Mesothelial cell of epicardium (in vitro differentiated cells): ENCODE measurements at regions not wholly inside any gene's neighbourhood (a gene's known extent, or its start where the extent isn't known, plus 50 kb on each side); places are given as distances from the start of the nearest gene placed in this dataset.
"Not testable (repeated sequence)": the region's sequence is repeated elsewhere in the genome, so short reads cannot be mapped to it uniquely, and the experiment has no call there.

Experiments
- DNase-seq, 2 experiments: peaks; one replicate each; pipeline ENCODE4 v3.0.0; 2021; ENCODE audit warnings: low spot score in 2 of 2; ENCODE audit not compliant: unreplicated experiment in 2 of 2
- H3K27ac Mint-ChIP-seq: 2 replicates; pipeline ENCODE4 v1.8.0; 2021; ENCODE audit warnings: mixed read lengths
- H3K27me3 Mint-ChIP-seq: 2 replicates; pipeline ENCODE4 v1.8.0; 2021; ENCODE audit warnings: low read depth, mixed read lengths
- H3K36me3 Mint-ChIP-seq: 2 replicates; pipeline ENCODE4 v1.8.0; 2021; ENCODE audit warnings: mixed read lengths
- H3K4me1 Mint-ChIP-seq: 2 replicates; pipeline ENCODE4 v1.8.0; 2021; ENCODE audit warnings: mixed read lengths
- H3K4me3 Mint-ChIP-seq: 2 replicates; pipeline ENCODE4 v1.8.0; 2021; ENCODE audit warnings: mild to moderate bottlenecking, moderate library complexity, mixed read lengths
- H3K9me3 Mint-ChIP-seq: 2 replicates; pipeline ENCODE4 v1.8.0; 2021; ENCODE audit warnings: mixed read lengths
- TF ChIP-seq, protein P1 (sequence below): fragments of 200-600 bp; sonication (generic); IDR thresholded peaks from one replicate; pipeline ENCODE4 v1.5.0; 2021; ENCODE audit warnings: antibody characterized with exemption; ENCODE audit not compliant: unreplicated experiment

DNA sequence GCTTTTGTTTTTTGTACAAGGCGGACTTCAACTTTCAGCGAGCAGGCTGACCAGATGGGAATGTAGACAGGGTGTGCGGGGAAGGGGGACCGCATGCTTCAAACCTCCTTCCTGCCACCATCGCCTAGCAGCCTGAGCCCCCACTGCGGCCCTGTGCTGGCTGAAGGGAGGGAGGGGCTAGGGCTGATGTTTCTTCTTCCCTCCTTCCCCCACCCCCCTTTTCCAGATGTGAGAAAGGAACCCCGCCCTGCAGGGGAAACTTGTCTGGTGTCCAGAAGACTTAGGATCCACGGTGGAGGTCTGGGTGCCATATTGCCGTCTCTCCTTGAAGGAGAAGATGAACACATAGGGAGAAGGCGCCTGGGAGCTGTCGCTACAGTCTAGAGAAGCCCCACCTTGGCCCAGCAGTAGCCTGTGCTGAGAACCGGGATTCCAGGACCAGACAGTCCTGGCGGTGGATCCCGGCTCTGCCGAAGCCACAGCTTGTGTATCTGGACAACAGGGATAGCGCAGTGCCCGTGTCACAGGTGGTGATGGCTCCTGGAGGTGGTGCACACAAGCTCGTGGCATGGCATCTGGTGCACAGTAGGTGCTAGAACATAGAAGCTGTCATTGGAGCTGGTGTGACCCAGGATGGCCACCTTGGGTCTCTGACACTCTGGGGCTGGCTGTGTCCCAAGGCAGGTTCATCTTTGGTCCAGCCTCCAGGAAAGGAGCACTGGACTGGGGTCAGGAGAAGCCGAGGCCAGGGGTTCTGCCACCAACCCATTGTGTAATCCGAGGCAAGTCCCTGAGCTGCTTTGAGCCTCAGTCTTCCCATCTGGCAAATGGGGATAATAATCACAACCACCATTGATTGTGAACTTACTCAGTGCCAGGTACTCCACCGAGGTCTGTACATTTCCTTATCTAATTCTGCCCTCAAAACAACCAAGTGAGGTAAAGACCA, 205.6 kb downstream of the C9orf50 start:
- Mint-ChIP-seq H3K27ac (peak overlapping the region; percentile 98), H3K9me3 (peaks cover 6% of the 10 kb centered on the region), H3K36me3 (peaks cover 2% of the 10 kb centered on the region), H3K4me3 (peak overlapping the region; percentile 58), H3K27me3 (no peaks in the 10 kb centered on the region), H3K4me1 (peaks cover 30% of the 10 kb centered on the region)
- TF ChIP-seq, protein P1, sequence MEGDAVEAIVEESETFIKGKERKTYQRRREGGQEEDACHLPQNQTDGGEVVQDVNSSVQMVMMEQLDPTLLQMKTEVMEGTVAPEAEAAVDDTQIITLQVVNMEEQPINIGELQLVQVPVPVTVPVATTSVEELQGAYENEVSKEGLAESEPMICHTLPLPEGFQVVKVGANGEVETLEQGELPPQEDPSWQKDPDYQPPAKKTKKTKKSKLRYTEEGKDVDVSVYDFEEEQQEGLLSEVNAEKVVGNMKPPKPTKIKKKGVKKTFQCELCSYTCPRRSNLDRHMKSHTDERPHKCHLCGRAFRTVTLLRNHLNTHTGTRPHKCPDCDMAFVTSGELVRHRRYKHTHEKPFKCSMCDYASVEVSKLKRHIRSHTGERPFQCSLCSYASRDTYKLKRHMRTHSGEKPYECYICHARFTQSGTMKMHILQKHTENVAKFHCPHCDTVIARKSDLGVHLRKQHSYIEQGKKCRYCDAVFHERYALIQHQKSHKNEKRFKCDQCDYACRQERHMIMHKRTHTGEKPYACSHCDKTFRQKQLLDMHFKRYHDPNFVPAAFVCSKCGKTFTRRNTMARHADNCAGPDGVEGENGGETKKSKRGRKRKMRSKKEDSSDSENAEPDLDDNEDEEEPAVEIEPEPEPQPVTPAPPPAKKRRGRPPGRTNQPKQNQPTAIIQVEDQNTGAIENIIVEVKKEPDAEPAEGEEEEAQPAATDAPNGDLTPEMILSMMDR: no peak
- no peak for DNase-seq

DNA sequence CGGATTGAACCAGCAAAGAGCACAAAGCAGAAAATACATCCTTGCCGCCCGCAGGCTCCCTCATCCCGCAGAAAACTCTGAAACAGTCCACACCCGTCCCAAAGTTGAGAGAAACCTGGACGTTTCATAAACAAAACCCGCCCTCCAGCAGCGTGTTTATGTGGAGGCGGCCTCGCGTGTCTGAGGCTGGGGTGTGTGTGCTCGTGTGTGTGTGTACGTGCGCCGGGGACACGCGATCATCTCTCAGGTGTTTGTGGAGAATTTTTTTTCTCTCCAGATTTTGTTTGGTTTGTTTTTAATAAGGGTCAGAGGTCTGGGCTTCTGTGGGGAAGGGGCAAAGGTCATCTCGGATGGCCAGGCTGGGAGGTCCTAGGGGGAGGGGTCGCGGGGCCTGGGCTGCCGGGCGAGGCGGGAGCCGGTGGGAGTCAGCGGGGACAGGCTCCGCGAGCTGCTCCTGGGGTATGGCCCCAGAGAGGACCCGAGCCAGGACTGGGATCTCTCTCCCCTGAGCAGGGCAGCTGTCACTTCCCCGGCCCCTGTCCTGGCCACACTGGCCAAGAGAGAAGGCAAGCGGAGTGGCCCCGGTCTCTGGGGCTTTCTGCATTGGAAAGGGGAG, 206.4 kb downstream of the C9orf50 start:
- peak overlapping the region; percentile 58 for H3K4me3 Mint-ChIP-seq
- H3K36me3 Mint-ChIP-seq: peaks cover 2% of the 10 kb centered on the region

DNA sequence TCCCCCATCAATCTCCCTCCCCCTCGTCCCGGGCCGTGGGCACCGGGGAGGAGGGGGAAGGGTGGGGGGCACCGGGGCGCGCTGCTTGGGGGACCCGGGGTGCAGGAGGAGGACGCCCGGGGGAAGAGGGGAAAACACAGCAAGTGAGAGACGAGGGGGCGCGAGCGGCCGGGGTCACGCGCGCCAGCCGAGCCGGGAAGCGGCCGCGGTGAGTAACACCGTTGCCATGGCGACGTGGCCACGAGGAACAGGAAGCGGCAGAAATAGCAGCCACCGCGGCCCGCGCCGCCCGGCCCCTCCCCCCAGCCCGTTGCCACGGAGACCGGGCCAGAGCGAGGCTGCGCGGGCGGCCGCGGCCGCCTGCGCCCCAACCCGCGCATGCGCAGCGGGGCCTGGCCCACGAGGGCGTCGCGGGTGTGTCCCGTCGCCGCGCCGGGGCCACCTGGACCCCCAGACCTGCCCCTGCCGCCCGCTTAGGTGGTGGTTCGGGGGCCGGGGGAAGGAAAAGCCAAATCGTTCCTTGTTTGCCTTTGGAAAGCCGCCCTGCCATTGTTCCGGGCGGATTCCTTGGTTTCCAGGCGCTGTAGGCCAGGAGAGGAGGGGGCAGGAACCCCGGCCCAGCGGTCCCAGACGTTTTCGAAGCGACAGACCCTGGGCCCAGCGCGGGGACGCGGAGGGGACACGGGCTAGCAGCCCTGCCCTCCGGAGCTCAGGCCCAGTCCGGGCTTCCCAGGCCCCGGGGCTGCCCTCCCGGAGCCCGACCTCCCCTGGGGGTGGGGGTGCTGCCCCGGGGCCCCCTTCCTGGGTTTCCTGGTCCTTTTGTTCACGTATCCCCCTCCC, 207.1 kb downstream of the C9orf50 start:
- TF ChIP-seq, protein P1: no peak
- peak; percentile 99 for DNase-seq
- Mint-ChIP-seq H3K9me3 (peaks cover 7% of the 10 kb centered on the region), H3K27me3 (no peaks in the 10 kb centered on the region), H3K36me3 (peaks cover 2% of the 10 kb centered on the region), H3K4me3 (peak overlapping the region; percentile 58), H3K4me1 (peaks cover 35% of the 10 kb centered on the region), H3K27ac (peak overlapping the region; percentile 98)

More for the DNA sequence above, 206.4 kb downstream of the C9orf50 start:
- Mint-ChIP-seq H3K4me1 (peaks cover 30% of the 10 kb centered on the region), H3K9me3 (peaks cover 7% of the 10 kb centered on the region), H3K27ac (peak overlapping the region; percentile 98), H3K27me3 (no peaks in the 10 kb centered on the region)
- no peak for DNase-seq
- TF ChIP-seq, protein P1: no peak

- H3K9me3 Mint-ChIP-seq: peaks cover 7% of the 10 kb centered on the region
- TF ChIP-seq, protein P1: no peak
- H3K4me3 Mint-ChIP-seq: peak overlapping the region; percentile 56
- H3K27me3 Mint-ChIP-seq: no peaks in the 10 kb centered on the region
- H3K36me3 Mint-ChIP-seq: peaks cover 2% of the 10 kb centered on the region
- peaks cover 42% of the 10 kb centered on the region for H3K4me1 Mint-ChIP-seq
- DNase-seq: peak in 1 of 2 experiments; percentile 64
- peak overlapping the region; percentile 99 for H3K27ac Mint-ChIP-seq
Measured at GRCh38 chr9:129412814-129413536, 207.9 kb downstream of the C9orf50 start.

DNA sequence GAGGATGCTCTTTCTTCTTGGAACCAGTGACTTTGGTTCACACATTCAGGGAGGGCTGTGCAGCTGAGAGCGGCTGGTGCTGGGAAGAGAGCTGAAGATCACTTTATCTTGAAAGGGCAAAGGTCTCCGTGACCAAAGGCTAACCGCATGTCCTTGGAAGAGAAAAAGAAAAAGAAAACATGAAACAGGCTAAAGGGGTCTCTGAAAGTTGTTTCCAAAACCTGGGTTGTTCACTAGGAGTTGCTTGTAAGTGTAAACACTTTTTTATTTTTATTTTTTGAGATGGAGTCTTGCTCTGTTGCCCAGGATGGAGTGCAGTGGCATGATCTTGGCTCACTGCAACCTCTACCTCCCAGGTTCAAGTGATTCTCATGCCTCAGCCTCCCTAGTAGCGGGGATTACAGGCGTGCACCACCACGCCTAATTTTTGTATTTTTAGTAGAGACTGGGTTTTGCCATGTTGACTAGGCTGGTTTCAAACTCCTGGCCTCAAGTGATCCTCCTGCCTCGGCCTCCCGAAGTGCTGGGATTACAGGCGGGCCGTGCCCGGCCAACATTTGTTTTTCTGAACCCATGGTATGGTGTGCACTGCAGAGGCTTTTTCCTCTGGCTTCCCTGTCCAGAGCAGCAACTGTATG, 208.6 kb downstream of the C9orf50 start:
- DNase-seq, H3K9me3 Mint-ChIP-seq, H3K36me3 Mint-ChIP-seq, H3K27me3 Mint-ChIP-seq: not testable (repeated sequence)
- Mint-ChIP-seq H3K4me3 (peak overlapping the region; percentile 56), H3K27ac (peak overlapping the region; percentile 99), H3K4me1 (peaks cover 43% of the 10 kb centered on the region)
